Fibroblast of mammary gland (primary cell): ENCODE measurements at regions not wholly inside any gene's neighbourhood (a gene's known extent, or its start where the extent isn't known, plus 50 kb on each side); places are given as distances from the start of the nearest gene placed in this dataset.

Source experiments
- DNase-seq: peaks from one replicate; pipeline ENCODE4 v3.0.0-alpha.2; 2010; ENCODE audit warnings: low read depth
- H3K4me3 ChIP-seq: 2 replicates; pipeline ENCODE4 v1.5.1; 2011; ENCODE audit warnings: low read depth, mild to moderate bottlenecking, low read length, moderate library complexity; ENCODE audit not compliant: control insufficient read depth
- TF ChIP-seq, protein P1 (sequence below): conservative IDR thresholded peaks from 2 replicates; pipeline ENCODE4 v1.5.1; 2011; ENCODE audit warnings: low read depth, low read length, inconsistent platforms; ENCODE audit not compliant: control insufficient read depth, insufficient read depth

GRCh38 chr5:79849486-79850315 is 141.4 kb downstream of the MTX3 start:
- DNase-seq, result no peak
- TF ChIP-seq, protein P1, sequence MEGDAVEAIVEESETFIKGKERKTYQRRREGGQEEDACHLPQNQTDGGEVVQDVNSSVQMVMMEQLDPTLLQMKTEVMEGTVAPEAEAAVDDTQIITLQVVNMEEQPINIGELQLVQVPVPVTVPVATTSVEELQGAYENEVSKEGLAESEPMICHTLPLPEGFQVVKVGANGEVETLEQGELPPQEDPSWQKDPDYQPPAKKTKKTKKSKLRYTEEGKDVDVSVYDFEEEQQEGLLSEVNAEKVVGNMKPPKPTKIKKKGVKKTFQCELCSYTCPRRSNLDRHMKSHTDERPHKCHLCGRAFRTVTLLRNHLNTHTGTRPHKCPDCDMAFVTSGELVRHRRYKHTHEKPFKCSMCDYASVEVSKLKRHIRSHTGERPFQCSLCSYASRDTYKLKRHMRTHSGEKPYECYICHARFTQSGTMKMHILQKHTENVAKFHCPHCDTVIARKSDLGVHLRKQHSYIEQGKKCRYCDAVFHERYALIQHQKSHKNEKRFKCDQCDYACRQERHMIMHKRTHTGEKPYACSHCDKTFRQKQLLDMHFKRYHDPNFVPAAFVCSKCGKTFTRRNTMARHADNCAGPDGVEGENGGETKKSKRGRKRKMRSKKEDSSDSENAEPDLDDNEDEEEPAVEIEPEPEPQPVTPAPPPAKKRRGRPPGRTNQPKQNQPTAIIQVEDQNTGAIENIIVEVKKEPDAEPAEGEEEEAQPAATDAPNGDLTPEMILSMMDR, result no peak
- H3K4me3 ChIP-seq, result no peak overlapping the region
